K562 (cell line): ENCODE measurements at regions not wholly inside any gene's neighbourhood (a gene's known extent, or its start where the extent isn't known, plus 50 kb on each side); places are given as distances from the start of the nearest gene placed in this dataset.

Experiments used
- ATAC-seq: fragments of 200-7000 bp; cut with Tn5 transposase; 3 replicates; pipeline ENCODE4 v1.9.1; 2020; ENCODE audit warnings: moderate library complexity
- BruUV-seq: library from RNA; stranded (reverse); fragments of 400-500 nt; replicated peaks from 2 replicates; lab custom pipeline; 2021; lab: Mats Ljungman, UMichigan
- CTCF ChIA-PET: fragments of 300-600 bp; formaldehyde crosslinking; extraction: SDS; loops from one replicate; lab custom pipeline; 2021; ENCODE audit warnings: low intra/inter-chr PET ratio; lab: Yijun Ruan, JAX
- POLR2A ChIA-PET: fragments of 300-600, 350-650 bp; sonication (Branson Sonifier 250); formaldehyde crosslinking; extraction: SDS; loops from one replicate; lab custom pipeline; 2021; ENCODE audit warnings: antibody characterized with exemption, inconsistent platforms; lab: Yijun Ruan, JAX
- DNase-seq, 4 experiments: peaks; one replicate each; pipeline versions ENCODE4 v3.0.0 to v3.0.0-alpha.2; 2011 to 2018; ENCODE audit warnings: low spot score in 3 of 4, mixed read lengths in 3 of 4; ENCODE audit errors: extremely low read depth in 1 of 4
- FAIRE-seq: peaks from 2 replicates; lab custom pipeline; 2011; peaks lifted over from hg19 to GRCh38; lab: Jason Lieb, UNC
- H2AFZ ChIP-seq: 2 replicates; pipeline ENCODE4 v1.6.0; 2011; ENCODE audit warnings: low read depth, low read length, control low read depth, inconsistent platforms
- H3K27ac ChIP-seq: fragments of 200-600 bp; 3 replicates; pipeline ENCODE4 v1.8.0; 2011; ENCODE audit warnings: low read depth, mild to moderate bottlenecking, control low read depth, inconsistent platforms, low read length, moderate library complexity, mixed read lengths; ENCODE audit errors: extremely low read depth
- H3K27me3 ChIP-seq, 2 experiments: fragments of 300-600 bp in 1 of 2; 2 replicates in 1 of 2; 3 replicates in 1 of 2; pipeline versions ENCODE4 v1.6.0 to v1.8.0; 2011; ENCODE audit warnings: inconsistent platforms in 2 of 2, low read length in 2 of 2, mild to moderate bottlenecking in 1 of 2, mixed read lengths in 1 of 2, moderate library complexity in 1 of 2; ENCODE audit not compliant: control insufficient read depth in 2 of 2, insufficient read depth in 2 of 2
- H3K36me3 ChIP-seq: fragments of 300-600 bp; 3 replicates; pipeline ENCODE4 v1.8.0; 2011; ENCODE audit warnings: mild to moderate bottlenecking, low read length, inconsistent platforms; ENCODE audit not compliant: control insufficient read depth, insufficient read depth
- H3K4me1 ChIP-seq, 2 experiments: fragments of 200-600 bp in 1 of 2; replicated peaks in 1 of 2; 2 replicates in 1 of 2; 3 replicates in 1 of 2; pipeline versions ENCODE4 v1.5.1 to v1.8.0; 2011; ENCODE audit warnings: inconsistent platforms in 2 of 2, low read length in 2 of 2, mild to moderate bottlenecking in 1 of 2, mixed read lengths in 1 of 2, moderate library complexity in 1 of 2; ENCODE audit not compliant: control insufficient read depth in 2 of 2, insufficient read depth in 2 of 2
- H3K4me2 ChIP-seq: 2 replicates; pipeline ENCODE4 v1.6.1; 2011; ENCODE audit warnings: low read length, control low read depth, inconsistent platforms, mixed read lengths; ENCODE audit not compliant: insufficient read depth
- H3K4me3 ChIP-seq: fragments of 200-600 bp; sonication (generic), shearing (Covaris generic); 2 replicates; pipeline ENCODE4 v1.5.1; 2016; ENCODE audit warnings: control low read depth, inconsistent platforms
- H3K79me2 ChIP-seq: fragments of 200-600 bp; 3 replicates; pipeline ENCODE4 v1.8.0; 2011; ENCODE audit warnings: low read length, inconsistent platforms; ENCODE audit not compliant: control insufficient read depth, insufficient read depth
- H3K9ac ChIP-seq, 2 experiments: 2 replicates each; pipeline versions ENCODE4 v1.6.0 to v1.6.1; 2011; ENCODE audit warnings: low read depth in 2 of 2, low read length in 2 of 2, control low read depth in 1 of 2, inconsistent platforms in 1 of 2, mild to moderate bottlenecking in 1 of 2, mixed read lengths in 1 of 2; ENCODE audit not compliant: insufficient read depth in 1 of 2
- H3K9me1 ChIP-seq: one replicate; pipeline ENCODE4 v1.6.0; 2011; ENCODE audit warnings: inconsistent platforms, mild to moderate bottlenecking, low read length, moderate library complexity; ENCODE audit not compliant: control insufficient read depth, insufficient read depth
- H3K9me3 ChIP-seq: replicated peaks from 2 replicates; pipeline ENCODE4 v1.5.1; 2011; ENCODE audit warnings: low read depth, low read length, inconsistent platforms; ENCODE audit not compliant: control insufficient read depth, insufficient read depth
- H4K20me1 ChIP-seq: replicated peaks from 2 replicates; pipeline ENCODE4 v1.6.1; 2011; ENCODE audit warnings: low read length, inconsistent platforms, mixed read lengths; ENCODE audit not compliant: control insufficient read depth, insufficient read depth
- CEBPG ChIP-seq, 3 experiments: fragments of 200-800 bp in 1 of 3; sonication (Bioruptor generic) in 1 of 3; sonication (generic) in 1 of 3; formaldehyde crosslinking in 1 of 3; IDR thresholded peaks in 2 of 3; conservative IDR thresholded peaks in 1 of 3; 2 replicates each; pipeline versions ENCODE4 v1.6.1 to v1.8.0; 2016 to 2022; ENCODE audit warnings: missing compliant biosample characterization in 2 of 3, missing genetic modification characterization in 2 of 3, mild to moderate bottlenecking in 1 of 3, missing genetic modification reagents in 1 of 3
- EZH2 ChIP-seq: IDR thresholded peaks from 2 replicates; pipeline ENCODE4 v1.6.1; 2012; ENCODE audit warnings: low read depth, mild to moderate bottlenecking, inconsistent platforms, low read length, borderline replicate concordance
- KDM4B ChIP-seq, 2 experiments: fragments of 450-650 bp in 1 of 2; sonication (generic) in 1 of 2; IDR thresholded peaks; 2 replicates each; pipeline ENCODE4 v1.6.1; 2016 to 2017; ENCODE audit warnings: borderline replicate concordance in 2 of 2, antibody characterized with exemption in 1 of 2, low read depth in 1 of 2, mild to moderate bottlenecking in 1 of 2
- PTTG1 ChIP-seq: fragments of 450-650 bp; IDR thresholded peaks from 2 replicates; pipeline ENCODE4 v1.6.1; 2016; ENCODE audit warnings: low read depth, mild to moderate bottlenecking, missing genetic modification characterization, missing compliant biosample characterization
- SMARCB1 ChIP-seq: IDR thresholded peaks from 2 replicates; pipeline ENCODE4 v1.6.1; 2011; ENCODE audit warnings: improper control_type of control experiment, low read depth; ENCODE audit not compliant: insufficient read length
- TBP ChIP-seq: optimal IDR thresholded peaks from 2 replicates; pipeline ENCODE3; 2011; ENCODE audit warnings: low read depth, low read length, improper control_type of control experiment
- ZNF146 ChIP-seq: IDR thresholded peaks from one replicate; pipeline ENCODE4 v1.6.1; 2018; ENCODE audit warnings: missing compliant biosample characterization; ENCODE audit not compliant: unreplicated experiment
- WGBS: fragments of 100-300 bp; shearing (Covaris generic); methylation state at CpG from one replicate; pipeline ENCODE4 v1.1.6; 2016; ENCODE audit warnings: low coverage, mixed read lengths; ENCODE audit not compliant: insufficient coverage; ENCODE audit errors: missing lambda C conversion rate; 5-methylcytosine and 5-hydroxymethylcytosine counted together
- in situ Hi-C: fragments of 300-500 bp; cut with MboI; formaldehyde crosslinking; loops from 4 replicates; pipeline ENCODE4 v1.15.0; 2018; ENCODE audit warnings: inconsistent platforms, mixed read lengths
- intact Hi-C: fragments of 100-400 bp; cut with micrococcal nuclease; formaldehyde crosslinking; loops from 2 replicates; pipeline ENCODE4 v1.14.2; 2022
- TF ChIP-seq, protein P1 (sequence below): sonication (generic); formaldehyde crosslinking; IDR thresholded peaks from 2 replicates; pipeline ENCODE4 v1.8.0; 2022; ENCODE audit warnings: mild to moderate bottlenecking, low read depth, missing genetic modification reagents
- TF ChIP-seq, protein P2 (sequence below), 2 experiments: IDR thresholded peaks; 2 replicates each; pipeline ENCODE4 v1.6.1; 2012; ENCODE audit warnings: improper control_type of control experiment in 2 of 2, low read depth in 2 of 2, low read length in 2 of 2, borderline replicate concordance in 1 of 2

DNA sequence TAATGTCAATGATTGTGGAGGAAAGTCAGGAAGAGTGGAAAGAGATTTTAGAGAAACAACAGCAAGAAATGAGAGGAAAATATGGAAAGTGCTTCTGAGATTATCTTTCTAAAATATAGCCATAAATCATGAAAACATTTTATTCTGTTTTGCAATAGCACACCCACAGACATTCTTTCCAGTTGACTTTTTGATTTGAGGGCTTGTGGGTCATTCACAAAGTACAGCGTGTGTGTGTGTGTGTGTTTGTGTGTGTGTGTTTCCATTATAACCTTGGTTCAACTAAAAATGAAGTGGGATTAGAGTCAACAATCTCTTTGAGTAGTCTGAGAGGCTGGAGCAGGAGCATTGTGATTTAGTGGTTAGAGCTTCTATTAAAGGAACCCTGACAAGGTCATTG, 116.6 kb upstream of the GAS1 start:
- FAIRE-seq (no peak), DNase-seq (no peak), ATAC-seq (no peak)
- Histone ChIP-seq H3K9ac (no peak overlapping the region), H3K27me3 (no peaks in the 10 kb centered on the region; a peak in 1 of 5 replicates), H3K4me3 (no peak overlapping the region), H2AFZ (no peak overlapping the region), H3K27ac (no peak overlapping the region), H3K79me2 (no peaks in the 10 kb centered on the region), H3K9me1 (no peaks in the 10 kb centered on the region), H4K20me1 (no peaks in the 10 kb centered on the region), H3K36me3 (no peaks in the 10 kb centered on the region), H3K9me3 (no peaks in the 10 kb centered on the region), H3K4me2 (no peak overlapping the region), H3K4me1 (no peaks in the 10 kb centered on the region; a peak in 1 of 5 replicates)
- no TSS peak for BruUV-seq
- 0% methylated on average over 1 of the region's 1 CpG for WGBS
- intact Hi-C loops: no loop called here
- in situ Hi-C loops: no loop called here
- no peak for TF ChIP-seq PTTG1 (tag)
- TF ChIP-seq KDM4B (IDR thresholded peaks at IDR 0.05; ENCODE audit: borderline replicate concordance in 2 of 2, low read depth in 1 of 2): no peak
- no peak for TF ChIP-seq EZH2
- TF ChIP-seq SMARCB1: no peak
- TF ChIP-seq, protein P1, sequence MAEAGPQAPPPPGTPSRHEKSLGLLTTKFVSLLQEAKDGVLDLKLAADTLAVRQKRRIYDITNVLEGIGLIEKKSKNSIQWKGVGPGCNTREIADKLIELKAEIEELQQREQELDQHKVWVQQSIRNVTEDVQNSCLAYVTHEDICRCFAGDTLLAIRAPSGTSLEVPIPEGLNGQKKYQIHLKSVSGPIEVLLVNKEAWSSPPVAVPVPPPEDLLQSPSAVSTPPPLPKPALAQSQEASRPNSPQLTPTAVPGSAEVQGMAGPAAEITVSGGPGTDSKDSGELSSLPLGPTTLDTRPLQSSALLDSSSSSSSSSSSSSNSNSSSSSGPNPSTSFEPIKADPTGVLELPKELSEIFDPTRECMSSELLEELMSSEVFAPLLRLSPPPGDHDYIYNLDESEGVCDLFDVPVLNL: no peak
- TF ChIP-seq CEBPG (CRISPR knock-in tag; IDR thresholded peaks at IDR 0.05): no peak
- TF ChIP-seq CEBPG (tag; conservative IDR thresholded peaks at IDR 0.05 in 1 of 2, IDR thresholded peaks at IDR 0.05 in 1 of 2): no peak
- TF ChIP-seq TBP: no peak
- TF ChIP-seq, protein P2, sequence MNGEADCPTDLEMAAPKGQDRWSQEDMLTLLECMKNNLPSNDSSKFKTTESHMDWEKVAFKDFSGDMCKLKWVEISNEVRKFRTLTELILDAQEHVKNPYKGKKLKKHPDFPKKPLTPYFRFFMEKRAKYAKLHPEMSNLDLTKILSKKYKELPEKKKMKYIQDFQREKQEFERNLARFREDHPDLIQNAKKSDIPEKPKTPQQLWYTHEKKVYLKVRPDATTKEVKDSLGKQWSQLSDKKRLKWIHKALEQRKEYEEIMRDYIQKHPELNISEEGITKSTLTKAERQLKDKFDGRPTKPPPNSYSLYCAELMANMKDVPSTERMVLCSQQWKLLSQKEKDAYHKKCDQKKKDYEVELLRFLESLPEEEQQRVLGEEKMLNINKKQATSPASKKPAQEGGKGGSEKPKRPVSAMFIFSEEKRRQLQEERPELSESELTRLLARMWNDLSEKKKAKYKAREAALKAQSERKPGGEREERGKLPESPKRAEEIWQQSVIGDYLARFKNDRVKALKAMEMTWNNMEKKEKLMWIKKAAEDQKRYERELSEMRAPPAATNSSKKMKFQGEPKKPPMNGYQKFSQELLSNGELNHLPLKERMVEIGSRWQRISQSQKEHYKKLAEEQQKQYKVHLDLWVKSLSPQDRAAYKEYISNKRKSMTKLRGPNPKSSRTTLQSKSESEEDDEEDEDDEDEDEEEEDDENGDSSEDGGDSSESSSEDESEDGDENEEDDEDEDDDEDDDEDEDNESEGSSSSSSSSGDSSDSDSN (IDR thresholded peaks at IDR 0.05; ENCODE audit: borderline replicate concordance in 1 of 2, low read depth in 2 of 2, low read length in 2 of 2): no peak
- no peak for TF ChIP-seq ZNF146
- POLR2A ChIA-PET: no interaction called here
- CTCF ChIA-PET: no interaction called here
